K562 (cell line): ENCODE measurements at regions not wholly inside any gene's neighbourhood (a gene's known extent, or its start where the extent isn't known, plus 50 kb on each side); places are given as distances from the start of the nearest gene placed in this dataset.

ENCODE experiments used
- ATAC-seq: fragments of 200-7000 bp; cut with Tn5 transposase; 3 replicates; pipeline ENCODE4 v1.9.1; 2020; ENCODE audit warnings: moderate library complexity
- BruUV-seq: library from RNA; stranded (reverse); fragments of 400-500 nt; replicated peaks from 2 replicates; lab custom pipeline; 2021; lab: Mats Ljungman, UMichigan
- CTCF ChIA-PET: fragments of 300-600 bp; formaldehyde crosslinking; extraction: SDS; loops from one replicate; lab custom pipeline; 2021; ENCODE audit warnings: low intra/inter-chr PET ratio; lab: Yijun Ruan, JAX
- POLR2A ChIA-PET: fragments of 300-600, 350-650 bp; sonication (Branson Sonifier 250); formaldehyde crosslinking; extraction: SDS; loops from one replicate; lab custom pipeline; 2021; ENCODE audit warnings: antibody characterized with exemption, inconsistent platforms; lab: Yijun Ruan, JAX
- DNase-seq, 4 experiments: peaks; one replicate each; pipeline versions ENCODE4 v3.0.0 to v3.0.0-alpha.2; 2011 to 2018; ENCODE audit warnings: low spot score in 3 of 4, mixed read lengths in 3 of 4; ENCODE audit errors: extremely low read depth in 1 of 4
- FAIRE-seq: peaks from 2 replicates; lab custom pipeline; 2011; peaks lifted over from hg19 to GRCh38; lab: Jason Lieb, UNC
- H2AFZ ChIP-seq: 2 replicates; pipeline ENCODE4 v1.6.0; 2011; ENCODE audit warnings: low read depth, low read length, control low read depth, inconsistent platforms
- H3K27ac ChIP-seq: fragments of 200-600 bp; 3 replicates; pipeline ENCODE4 v1.8.0; 2011; ENCODE audit warnings: low read depth, mild to moderate bottlenecking, control low read depth, inconsistent platforms, low read length, moderate library complexity, mixed read lengths; ENCODE audit errors: extremely low read depth
- H3K27me3 ChIP-seq, 2 experiments: fragments of 300-600 bp in 1 of 2; 2 replicates in 1 of 2; 3 replicates in 1 of 2; pipeline versions ENCODE4 v1.6.0 to v1.8.0; 2011; ENCODE audit warnings: inconsistent platforms in 2 of 2, low read length in 2 of 2, mild to moderate bottlenecking in 1 of 2, mixed read lengths in 1 of 2, moderate library complexity in 1 of 2; ENCODE audit not compliant: control insufficient read depth in 2 of 2, insufficient read depth in 2 of 2
- H3K36me3 ChIP-seq: fragments of 300-600 bp; 3 replicates; pipeline ENCODE4 v1.8.0; 2011; ENCODE audit warnings: mild to moderate bottlenecking, low read length, inconsistent platforms; ENCODE audit not compliant: control insufficient read depth, insufficient read depth
- H3K4me1 ChIP-seq, 2 experiments: fragments of 200-600 bp in 1 of 2; replicated peaks in 1 of 2; 2 replicates in 1 of 2; 3 replicates in 1 of 2; pipeline versions ENCODE4 v1.5.1 to v1.8.0; 2011; ENCODE audit warnings: inconsistent platforms in 2 of 2, low read length in 2 of 2, mild to moderate bottlenecking in 1 of 2, mixed read lengths in 1 of 2, moderate library complexity in 1 of 2; ENCODE audit not compliant: control insufficient read depth in 2 of 2, insufficient read depth in 2 of 2
- H3K4me2 ChIP-seq: 2 replicates; pipeline ENCODE4 v1.6.1; 2011; ENCODE audit warnings: low read length, control low read depth, inconsistent platforms, mixed read lengths; ENCODE audit not compliant: insufficient read depth
- H3K4me3 ChIP-seq: fragments of 200-600 bp; sonication (generic), shearing (Covaris generic); 2 replicates; pipeline ENCODE4 v1.5.1; 2016; ENCODE audit warnings: control low read depth, inconsistent platforms
- H3K79me2 ChIP-seq: fragments of 200-600 bp; 3 replicates; pipeline ENCODE4 v1.8.0; 2011; ENCODE audit warnings: low read length, inconsistent platforms; ENCODE audit not compliant: control insufficient read depth, insufficient read depth
- H3K9ac ChIP-seq, 2 experiments: 2 replicates each; pipeline versions ENCODE4 v1.6.0 to v1.6.1; 2011; ENCODE audit warnings: low read depth in 2 of 2, low read length in 2 of 2, control low read depth in 1 of 2, inconsistent platforms in 1 of 2, mild to moderate bottlenecking in 1 of 2, mixed read lengths in 1 of 2; ENCODE audit not compliant: insufficient read depth in 1 of 2
- H3K9me1 ChIP-seq: one replicate; pipeline ENCODE4 v1.6.0; 2011; ENCODE audit warnings: inconsistent platforms, mild to moderate bottlenecking, low read length, moderate library complexity; ENCODE audit not compliant: control insufficient read depth, insufficient read depth
- H3K9me3 ChIP-seq: replicated peaks from 2 replicates; pipeline ENCODE4 v1.5.1; 2011; ENCODE audit warnings: low read depth, low read length, inconsistent platforms; ENCODE audit not compliant: control insufficient read depth, insufficient read depth
- H4K20me1 ChIP-seq: replicated peaks from 2 replicates; pipeline ENCODE4 v1.6.1; 2011; ENCODE audit warnings: low read length, inconsistent platforms, mixed read lengths; ENCODE audit not compliant: control insufficient read depth, insufficient read depth
- ATF7 ChIP-seq: fragments of 450-650 bp; IDR thresholded peaks from 2 replicates; pipeline ENCODE4 v1.7.1; 2014; ENCODE audit warnings: mild to moderate bottlenecking, moderate library complexity
- BHLHE40 ChIP-seq: IDR thresholded peaks from 2 replicates; pipeline ENCODE4 v1.6.1; 2011; ENCODE audit warnings: low read length, improper control_type of control experiment
- ESRRB ChIP-seq: fragments of 250-450 bp; sonication (Bioruptor Pico); IDR thresholded peaks from 2 replicates; pipeline ENCODE4 v1.5.0; 2020; ENCODE audit warnings: mild to moderate bottlenecking, moderate library complexity, borderline replicate concordance
- FIP1L1 ChIP-seq: fragments of 200-400 bp; formaldehyde crosslinking; IDR thresholded peaks from 2 replicates; pipeline ENCODE4 v1.6.1; 2018; ENCODE audit warnings: mild to moderate bottlenecking, low read depth, low read length; ENCODE audit not compliant: poor library complexity, severe bottlenecking
- PHTF2 ChIP-seq: fragments of 250-450 bp; sonication (Bioruptor Pico); IDR thresholded peaks from 2 replicates; pipeline ENCODE4 v1.5.0; 2021; ENCODE audit warnings: mild to moderate bottlenecking
- SAFB2 ChIP-seq: fragments of 200-400 bp; formaldehyde crosslinking; IDR thresholded peaks from 2 replicates; pipeline ENCODE4 v1.6.1; 2018; ENCODE audit warnings: borderline replicate concordance, low read length, low read depth, moderate library complexity; ENCODE audit not compliant: severe bottlenecking
- ZNF134 ChIP-seq: fragments of 250-450 bp; sonication (Bioruptor Pico); conservative IDR thresholded peaks from 2 replicates; pipeline ENCODE4 v1.4.0; 2020
- ZNF217 ChIP-seq: sonication (generic); formaldehyde crosslinking; IDR thresholded peaks from 2 replicates; pipeline ENCODE4 v1.8.0; 2022; ENCODE audit warnings: mild to moderate bottlenecking, missing genetic modification reagents
- ZNF436 ChIP-seq: fragments of 250-450, 450-650 bp; sonication (Bioruptor Pico); formaldehyde crosslinking; IDR thresholded peaks from 2 replicates; pipeline ENCODE4 v1.7.0; 2020; ENCODE audit warnings: mild to moderate bottlenecking
- ZNF561 ChIP-seq: fragments of 450-650 bp; formaldehyde crosslinking; conservative IDR thresholded peaks from 2 replicates; pipeline ENCODE4 v1.4.0; 2020; ENCODE audit warnings: mild to moderate bottlenecking, moderate library complexity
- ZNF695 ChIP-seq: fragments of 450-650 bp; formaldehyde crosslinking; IDR thresholded peaks from 2 replicates; pipeline ENCODE4 v1.4.0; 2020; ENCODE audit warnings: mild to moderate bottlenecking, moderate library complexity
- WGBS: fragments of 100-300 bp; shearing (Covaris generic); methylation state at CpG from one replicate; pipeline ENCODE4 v1.1.6; 2016; ENCODE audit warnings: low coverage, mixed read lengths; ENCODE audit not compliant: insufficient coverage; ENCODE audit errors: missing lambda C conversion rate; 5-methylcytosine and 5-hydroxymethylcytosine counted together
- in situ Hi-C: fragments of 300-500 bp; cut with MboI; formaldehyde crosslinking; loops from 4 replicates; pipeline ENCODE4 v1.15.0; 2018; ENCODE audit warnings: inconsistent platforms, mixed read lengths
- intact Hi-C: fragments of 100-400 bp; cut with micrococcal nuclease; formaldehyde crosslinking; loops from 2 replicates; pipeline ENCODE4 v1.14.2; 2022
- TF ChIP-seq, protein P1 (sequence below): fragments of 250-450 bp; sonication (Bioruptor Pico); IDR thresholded peaks from 2 replicates; pipeline ENCODE4 v1.4.0; 2020
- TF ChIP-seq, protein P2 (sequence below): sonication (generic); formaldehyde crosslinking; IDR thresholded peaks from 2 replicates; pipeline ENCODE4 v1.8.0; 2022; ENCODE audit warnings: missing genetic modification reagents, mild to moderate bottlenecking, moderate library complexity, borderline replicate concordance
- TF ChIP-seq, protein P3 (sequence below): fragments of 250-450 bp; sonication (Bioruptor Pico); IDR thresholded peaks from 2 replicates; pipeline ENCODE4 v1.4.0; 2020; ENCODE audit warnings: mild to moderate bottlenecking
- TF ChIP-seq, protein P4 (sequence below): fragments of 450-650 bp; IDR thresholded peaks from one replicate; pipeline ENCODE4 v1.6.1; 2018; ENCODE audit warnings: mild to moderate bottlenecking, moderate library complexity; ENCODE audit not compliant: partially characterized antibody

DNA sequence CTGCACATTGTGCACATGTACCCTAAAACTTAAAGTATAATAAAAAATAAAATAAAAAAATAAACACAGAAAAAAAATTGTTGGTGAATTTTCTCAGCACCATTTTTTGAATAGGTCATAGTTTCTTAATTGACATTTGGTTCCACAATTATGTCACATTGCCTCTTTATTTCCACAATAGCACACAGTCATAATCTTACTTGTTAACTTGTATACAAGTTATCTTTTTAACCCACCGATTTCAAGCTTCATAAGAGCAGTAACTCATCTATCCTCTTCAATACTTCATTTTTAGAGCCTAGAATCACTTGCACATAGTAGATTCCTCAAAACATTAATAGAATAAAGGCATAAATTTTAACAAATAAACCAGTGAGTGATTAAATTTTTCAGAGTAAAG, 1425.1 kb upstream of the LRRTM3 start:
- CTCF ChIA-PET: no interaction called here
- Histone ChIP-seq H3K9me3 (0 out of 2 replicates have a peak, but pooled peaks cover 2% of the 10 kb centered on the region), H3K4me2 (no peak overlapping the region), H3K4me1 (no peaks in the 10 kb centered on the region), H3K9ac (no peak overlapping the region), H2AFZ (no peak overlapping the region), H3K27ac (no peak overlapping the region), H3K79me2 (no peaks in the 10 kb centered on the region), H3K4me3 (no peak overlapping the region), H4K20me1 (no peaks in the 10 kb centered on the region), H3K27me3 (no peaks in the 10 kb centered on the region), H3K36me3 (no peaks in the 10 kb centered on the region), H3K9me1 (no peaks in the 10 kb centered on the region)
- DNase-seq (no peak), FAIRE-seq (no peak), ATAC-seq (no peak)
- in situ Hi-C loops: no loop called here
- 5% methylated on average over 1 of the region's 1 CpG for WGBS
- intact Hi-C loops: no loop called here
- BruUV-seq: no TSS peak
- POLR2A ChIA-PET: no interaction called here
- TF ChIP-seq ZNF436 (CRISPR knock-in tag) (no peak), ATF7 (no peak), FIP1L1 (no peak), ESRRB (CRISPR knock-in tag) (no peak), BHLHE40 (no peak), PHTF2 (CRISPR knock-in tag) (no peak), ZNF561 (CRISPR knock-in tag) (no peak), ZNF695 (CRISPR knock-in tag) (no peak), SAFB2 (no peak), ZNF134 (CRISPR knock-in tag) (no peak), ZNF217 (CRISPR knock-in tag) (no peak)
- TF ChIP-seq, protein P1, sequence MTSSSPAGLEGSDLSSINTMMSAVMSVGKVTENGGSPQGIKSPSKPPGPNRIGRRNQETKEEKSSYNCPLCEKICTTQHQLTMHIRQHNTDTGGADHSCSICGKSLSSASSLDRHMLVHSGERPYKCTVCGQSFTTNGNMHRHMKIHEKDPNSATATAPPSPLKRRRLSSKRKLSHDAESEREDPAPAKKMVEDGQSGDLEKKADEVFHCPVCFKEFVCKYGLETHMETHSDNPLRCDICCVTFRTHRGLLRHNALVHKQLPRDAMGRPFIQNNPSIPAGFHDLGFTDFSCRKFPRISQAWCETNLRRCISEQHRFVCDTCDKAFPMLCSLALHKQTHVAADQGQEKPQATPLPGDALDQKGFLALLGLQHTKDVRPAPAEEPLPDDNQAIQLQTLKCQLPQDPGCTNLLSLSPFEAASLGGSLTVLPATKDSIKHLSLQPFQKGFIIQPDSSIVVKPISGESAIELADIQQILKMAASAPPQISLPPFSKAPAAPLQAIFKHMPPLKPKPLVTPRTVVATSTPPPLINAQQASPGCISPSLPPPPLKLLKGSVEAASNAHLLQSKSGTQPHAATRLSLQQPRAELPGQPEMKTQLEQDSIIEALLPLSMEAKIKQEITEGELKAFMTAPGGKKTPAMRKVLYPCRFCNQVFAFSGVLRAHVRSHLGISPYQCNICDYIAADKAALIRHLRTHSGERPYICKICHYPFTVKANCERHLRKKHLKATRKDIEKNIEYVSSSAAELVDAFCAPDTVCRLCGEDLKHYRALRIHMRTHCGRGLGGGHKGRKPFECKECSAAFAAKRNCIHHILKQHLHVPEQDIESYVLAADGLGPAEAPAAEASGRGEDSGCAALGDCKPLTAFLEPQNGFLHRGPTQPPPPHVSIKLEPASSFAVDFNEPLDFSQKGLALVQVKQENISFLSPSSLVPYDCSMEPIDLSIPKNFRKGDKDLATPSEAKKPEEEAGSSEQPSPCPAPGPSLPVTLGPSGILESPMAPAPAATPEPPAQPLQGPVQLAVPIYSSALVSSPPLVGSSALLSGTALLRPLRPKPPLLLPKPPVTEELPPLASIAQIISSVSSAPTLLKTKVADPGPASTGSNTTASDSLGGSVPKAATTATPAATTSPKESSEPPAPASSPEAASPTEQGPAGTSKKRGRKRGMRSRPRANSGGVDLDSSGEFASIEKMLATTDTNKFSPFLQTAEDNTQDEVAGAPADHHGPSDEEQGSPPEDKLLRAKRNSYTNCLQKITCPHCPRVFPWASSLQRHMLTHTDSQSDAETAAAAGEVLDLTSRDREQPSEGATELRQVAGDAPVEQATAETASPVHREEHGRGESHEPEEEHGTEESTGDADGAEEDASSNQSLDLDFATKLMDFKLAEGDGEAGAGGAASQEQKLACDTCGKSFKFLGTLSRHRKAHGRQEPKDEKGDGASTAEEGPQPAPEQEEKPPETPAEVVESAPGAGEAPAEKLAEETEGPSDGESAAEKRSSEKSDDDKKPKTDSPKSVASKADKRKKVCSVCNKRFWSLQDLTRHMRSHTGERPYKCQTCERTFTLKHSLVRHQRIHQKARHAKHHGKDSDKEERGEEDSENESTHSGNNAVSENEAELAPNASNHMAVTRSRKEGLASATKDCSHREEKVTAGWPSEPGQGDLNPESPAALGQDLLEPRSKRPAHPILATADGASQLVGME (CRISPR knock-in tag): no peak
- TF ChIP-seq, protein P2, sequence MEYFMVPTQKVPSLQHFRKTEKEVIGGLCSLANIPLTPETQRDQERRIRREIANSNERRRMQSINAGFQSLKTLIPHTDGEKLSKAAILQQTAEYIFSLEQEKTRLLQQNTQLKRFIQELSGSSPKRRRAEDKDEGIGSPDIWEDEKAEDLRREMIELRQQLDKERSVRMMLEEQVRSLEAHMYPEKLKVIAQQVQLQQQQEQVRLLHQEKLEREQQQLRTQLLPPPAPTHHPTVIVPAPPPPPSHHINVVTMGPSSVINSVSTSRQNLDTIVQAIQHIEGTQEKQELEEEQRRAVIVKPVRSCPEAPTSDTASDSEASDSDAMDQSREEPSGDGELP (CRISPR knock-in tag): no peak
- TF ChIP-seq, protein P3, sequence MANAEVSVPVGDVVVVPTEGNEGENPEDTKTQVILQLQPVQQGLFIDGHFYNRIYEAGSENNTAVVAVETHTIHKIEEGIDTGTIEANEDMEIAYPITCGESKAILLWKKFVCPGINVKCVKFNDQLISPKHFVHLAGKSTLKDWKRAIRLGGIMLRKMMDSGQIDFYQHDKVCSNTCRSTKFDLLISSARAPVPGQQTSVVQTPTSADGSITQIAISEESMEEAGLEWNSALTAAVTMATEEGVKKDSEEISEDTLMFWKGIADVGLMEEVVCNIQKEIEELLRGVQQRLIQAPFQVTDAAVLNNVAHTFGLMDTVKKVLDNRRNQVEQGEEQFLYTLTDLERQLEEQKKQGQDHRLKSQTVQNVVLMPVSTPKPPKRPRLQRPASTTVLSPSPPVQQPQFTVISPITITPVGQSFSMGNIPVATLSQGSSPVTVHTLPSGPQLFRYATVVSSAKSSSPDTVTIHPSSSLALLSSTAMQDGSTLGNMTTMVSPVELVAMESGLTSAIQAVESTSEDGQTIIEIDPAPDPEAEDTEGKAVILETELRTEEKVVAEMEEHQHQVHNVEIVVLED (CRISPR knock-in tag): no peak
- TF ChIP-seq, protein P4, sequence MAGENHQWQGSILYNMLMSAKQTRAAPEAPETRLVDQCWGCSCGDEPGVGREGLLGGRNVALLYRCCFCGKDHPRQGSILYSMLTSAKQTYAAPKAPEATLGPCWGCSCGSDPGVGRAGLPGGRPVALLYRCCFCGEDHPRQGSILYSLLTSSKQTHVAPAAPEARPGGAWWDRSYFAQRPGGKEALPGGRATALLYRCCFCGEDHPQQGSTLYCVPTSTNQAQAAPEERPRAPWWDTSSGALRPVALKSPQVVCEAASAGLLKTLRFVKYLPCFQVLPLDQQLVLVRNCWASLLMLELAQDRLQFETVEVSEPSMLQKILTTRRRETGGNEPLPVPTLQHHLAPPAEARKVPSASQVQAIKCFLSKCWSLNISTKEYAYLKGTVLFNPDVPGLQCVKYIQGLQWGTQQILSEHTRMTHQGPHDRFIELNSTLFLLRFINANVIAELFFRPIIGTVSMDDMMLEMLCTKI: no peak
